ENCODE measurements at regions not wholly inside any gene's neighbourhood (a gene's known extent, or its start where the extent isn't known, plus 50 kb on each side); places are given as distances from the start of the nearest gene placed in this dataset.

DNA sequence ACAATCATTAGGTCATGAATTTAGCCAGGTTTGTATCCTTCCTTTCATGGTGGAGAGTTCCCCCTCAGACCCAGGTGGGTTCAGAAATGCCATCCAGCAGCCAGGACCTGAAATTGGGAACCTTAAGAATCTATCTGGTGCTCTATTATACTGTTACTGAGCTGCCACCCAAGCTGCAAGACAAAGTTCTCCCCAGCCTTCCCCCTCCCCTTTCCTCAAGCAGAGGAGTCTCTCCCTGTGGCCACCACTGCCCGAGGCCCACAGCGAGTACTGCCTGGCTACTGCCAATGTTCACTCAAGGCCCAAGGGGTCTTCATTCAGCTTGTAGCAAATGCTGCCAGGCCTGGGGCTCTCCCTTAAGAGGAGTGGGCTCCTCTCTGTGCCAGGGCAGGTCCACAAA, 133.8 kb downstream of the TMEM38B start:
- Histone ChIP-seq H4K8ac (ENCODE audit: extremely low read depth, insufficient read depth, low read length) (no peak overlapping the region), H3K18ac (ENCODE audit: extremely low read depth, low read length) (no peak overlapping the region), H3K4me3 (ENCODE audit: extremely low read depth in 1 of 4, insufficient read depth in 2 of 4, low read depth in 3 of 4, low read length in 4 of 4) (no peak overlapping the region), H2AK5ac (ENCODE audit: low read depth, low read length) (no peak overlapping the region), H3K23me2 (ENCODE audit: low read depth, low read length) (no peaks in the 10 kb centered on the region), H2BK120ac (replicated peaks; ENCODE audit: low read depth, low read length) (no peak overlapping the region), H2BK12ac (ENCODE audit: low read depth, low read length) (no peak overlapping the region), H4K20me1 (replicated peaks in 1 of 2; ENCODE audit: control insufficient read depth in 1 of 2, insufficient read depth in 2 of 2, low read length in 2 of 2) (no peaks in the 10 kb centered on the region), H4K91ac (replicated peaks; ENCODE audit: insufficient read length, low read length) (no peak overlapping the region), H3K4me2 (ENCODE audit: insufficient read depth in 1 of 2, low read depth in 2 of 2, low read length in 2 of 2) (no peak overlapping the region), H3K27ac (ENCODE audit: low read depth, low read length) (no peak overlapping the region), H3K56ac (replicated peaks; ENCODE audit: insufficient read length, low read depth, low read length) (no peak overlapping the region), H2BK5ac (ENCODE audit: low read depth, low read length) (no peak overlapping the region), H3K9me3 (ENCODE audit: insufficient read depth in 2 of 2, low read depth in 1 of 2, low read length in 1 of 2) (no peaks in the 10 kb centered on the region), H3K9ac (replicated peaks in 1 of 4; ENCODE audit: extremely low read depth in 1 of 4, low read depth in 3 of 4, low read length in 3 of 4) (no peak overlapping the region), H3K27me3 (replicated peaks in 1 of 4; ENCODE audit: control insufficient read depth in 3 of 4, extremely low read depth in 1 of 4, insufficient read depth in 3 of 4, low read length in 3 of 4) (no peaks in the 10 kb centered on the region), H3K23ac (ENCODE audit: insufficient read length) (no peak overlapping the region), H3K36me3 (ENCODE audit: control insufficient read depth in 2 of 4, insufficient read depth in 4 of 4, low read length in 3 of 4) (no peaks in the 10 kb centered on the region), H3K79me1 (ENCODE audit: low read depth, low read length) (no peaks in the 10 kb centered on the region), H2AFZ (ENCODE audit: low read length) (no peak overlapping the region), H2BK15ac (ENCODE audit: low read length) (no peak overlapping the region), H3K4ac (replicated peaks; ENCODE audit: insufficient read length, low read depth, low read length) (no peak overlapping the region), H3K14ac (ENCODE audit: insufficient read length) (no peak overlapping the region), H4K5ac (ENCODE audit: insufficient read length, low read depth, low read length) (no peak overlapping the region), H3K79me2 (ENCODE audit: control insufficient read depth in 1 of 2, insufficient read depth in 2 of 2, low read length in 2 of 2) (no peaks in the 10 kb centered on the region; a peak in 1 of 4 replicates), H3K4me1 (replicated peaks in 1 of 4; ENCODE audit: control insufficient read depth in 3 of 4, insufficient read depth in 4 of 4, low read length in 3 of 4) (no peaks in the 10 kb centered on the region), H2BK20ac (ENCODE audit: low read length) (no peak overlapping the region)
- 75% methylated on average over 2 of the region's 2 CpGs; no CpG with 5 or more reads in 1 of the 2 experiments for WGBS, 2 experiments (ENCODE audit: extremely low coverage in 1 of 2, insufficient coverage in 1 of 2, insufficient read length in 1 of 2, insufficient replicate concordance in 2 of 2, low coverage in 1 of 2, low lambda C conversion rate in 2 of 2, missing lambda C conversion rate in 1 of 2)
- FAIRE-seq (no peak), DNase-seq (ENCODE audit: low read depth in 1 of 2, low spot score in 2 of 2) (no peak)
- POLR2A ChIA-PET (ENCODE audit: partially characterized antibody), result no interaction called here
- CTCF ChIA-PET (ENCODE audit: partially characterized antibody), result interaction anchor here (1.7 to 2.5 kb wide), 3 partner anchors 9 to 53 kb away, joined by 8 to 10 read pairs (median 8); no protein-coding TSS in a partner anchor
- TF ChIP-seq SUZ12 (IDR thresholded peaks at IDR 0.05; ENCODE audit: low read length) (no peak), FOSL1 (IDR thresholded peaks at IDR 0.05; ENCODE audit: insufficient read depth, low read depth, low read length) (no peak), SP1 (IDR thresholded peaks at IDR 0.05; ENCODE audit: low read depth, low read length) (no peak), TCF12 (IDR thresholded peaks at IDR 0.05; ENCODE audit: low read depth, low read length) (no peak), JUN (IDR thresholded peaks at IDR 0.05; ENCODE audit: low read depth, low read length) (no peak), PHF8 (conservative IDR thresholded peaks at IDR 0.05; ENCODE audit: low read depth, low read length) (no peak), TBP (IDR thresholded peaks at IDR 0.05; ENCODE audit: low read depth, low read length) (no peak), GABPA (IDR thresholded peaks at IDR 0.05; ENCODE audit: borderline replicate concordance, insufficient read depth, low read length) (no peak), SP4 (IDR thresholded peaks at IDR 0.05; ENCODE audit: low read length) (no peak), TEAD4 (IDR thresholded peaks at IDR 0.05; ENCODE audit: low read depth, low read length) (no peak), EZH2 (IDR thresholded peaks at IDR 0.05; ENCODE audit: low read depth, low read length, severe bottlenecking) (no peak)
- TF ChIP-seq, protein P1, sequence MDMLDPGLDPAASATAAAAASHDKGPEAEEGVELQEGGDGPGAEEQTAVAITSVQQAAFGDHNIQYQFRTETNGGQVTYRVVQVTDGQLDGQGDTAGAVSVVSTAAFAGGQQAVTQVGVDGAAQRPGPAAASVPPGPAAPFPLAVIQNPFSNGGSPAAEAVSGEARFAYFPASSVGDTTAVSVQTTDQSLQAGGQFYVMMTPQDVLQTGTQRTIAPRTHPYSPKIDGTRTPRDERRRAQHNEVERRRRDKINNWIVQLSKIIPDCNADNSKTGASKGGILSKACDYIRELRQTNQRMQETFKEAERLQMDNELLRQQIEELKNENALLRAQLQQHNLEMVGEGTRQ (IDR thresholded peaks at IDR 0.05; ENCODE audit: low read length), result no peak
- TF ChIP-seq, protein P2, sequence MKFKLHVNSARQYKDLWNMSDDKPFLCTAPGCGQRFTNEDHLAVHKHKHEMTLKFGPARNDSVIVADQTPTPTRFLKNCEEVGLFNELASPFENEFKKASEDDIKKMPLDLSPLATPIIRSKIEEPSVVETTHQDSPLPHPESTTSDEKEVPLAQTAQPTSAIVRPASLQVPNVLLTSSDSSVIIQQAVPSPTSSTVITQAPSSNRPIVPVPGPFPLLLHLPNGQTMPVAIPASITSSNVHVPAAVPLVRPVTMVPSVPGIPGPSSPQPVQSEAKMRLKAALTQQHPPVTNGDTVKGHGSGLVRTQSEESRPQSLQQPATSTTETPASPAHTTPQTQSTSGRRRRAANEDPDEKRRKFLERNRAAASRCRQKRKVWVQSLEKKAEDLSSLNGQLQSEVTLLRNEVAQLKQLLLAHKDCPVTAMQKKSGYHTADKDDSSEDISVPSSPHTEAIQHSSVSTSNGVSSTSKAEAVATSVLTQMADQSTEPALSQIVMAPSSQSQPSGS (IDR thresholded peaks at IDR 0.05; ENCODE audit: low read length), result no peak

All from H1 (cell line).